ENCODE measurements at regions not wholly inside any gene's neighbourhood (a gene's known extent, or its start where the extent isn't known, plus 50 kb on each side); places are given as distances from the start of the nearest gene placed in this dataset.

DNA sequence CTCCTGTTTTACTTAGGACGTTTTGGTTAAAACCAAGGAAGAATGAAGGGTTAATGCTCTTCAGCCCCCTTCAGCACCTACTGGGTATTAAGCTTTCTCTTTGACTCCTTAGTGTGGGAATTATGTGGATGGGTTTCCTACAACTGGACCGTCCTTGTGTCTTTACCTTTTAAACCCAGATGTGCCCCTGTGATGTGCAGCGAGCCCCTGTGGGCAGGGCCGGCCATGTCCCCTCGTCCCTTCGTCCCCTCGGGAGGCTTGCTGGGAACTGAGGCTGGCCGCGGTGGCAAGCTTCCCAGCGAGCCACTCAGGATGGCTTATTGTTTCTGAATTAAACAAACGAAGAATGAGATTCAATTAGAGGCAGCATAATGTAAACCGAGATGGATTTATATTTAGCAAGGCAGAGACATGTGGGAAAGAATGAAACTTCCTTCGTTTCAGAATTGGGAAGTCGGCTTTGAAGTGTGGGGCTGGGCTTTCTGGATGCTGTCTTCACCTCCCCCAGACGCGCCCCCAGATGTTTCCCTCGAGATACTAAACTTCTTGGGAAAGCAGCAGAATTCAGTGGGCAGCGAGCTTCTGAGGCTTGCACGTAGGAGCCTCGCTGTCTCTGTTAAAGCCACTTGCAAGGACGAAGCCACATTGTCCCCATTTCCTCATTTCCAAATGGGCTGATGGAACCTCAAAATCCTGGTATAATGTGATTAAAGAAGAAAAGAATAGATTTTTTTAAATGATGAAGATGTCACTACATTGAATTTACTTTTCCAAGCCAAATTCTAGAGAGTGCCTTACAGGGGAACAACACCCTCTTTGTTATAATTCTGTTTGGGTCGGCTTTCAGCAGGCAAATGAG, 146.0 kb downstream of the VAPA start:
- no peak for DNase-seq

DNA sequence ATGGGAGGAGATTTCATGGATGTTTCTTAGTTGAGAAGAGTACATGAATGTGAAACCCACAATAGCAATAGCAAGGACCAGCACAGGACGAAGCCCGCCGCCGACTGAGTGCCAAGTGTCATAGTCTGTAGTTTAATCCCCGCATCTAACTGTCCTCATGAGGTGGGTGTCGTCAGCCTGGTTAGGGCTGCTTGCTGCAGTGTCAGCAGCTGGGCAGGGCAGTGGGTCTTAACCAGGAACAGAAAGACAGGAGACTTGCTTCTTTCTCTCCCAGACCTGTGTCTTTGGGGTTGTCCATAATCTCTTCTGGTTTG, 146.6 kb downstream of the VAPA start:
- no peak for DNase-seq

DNA sequence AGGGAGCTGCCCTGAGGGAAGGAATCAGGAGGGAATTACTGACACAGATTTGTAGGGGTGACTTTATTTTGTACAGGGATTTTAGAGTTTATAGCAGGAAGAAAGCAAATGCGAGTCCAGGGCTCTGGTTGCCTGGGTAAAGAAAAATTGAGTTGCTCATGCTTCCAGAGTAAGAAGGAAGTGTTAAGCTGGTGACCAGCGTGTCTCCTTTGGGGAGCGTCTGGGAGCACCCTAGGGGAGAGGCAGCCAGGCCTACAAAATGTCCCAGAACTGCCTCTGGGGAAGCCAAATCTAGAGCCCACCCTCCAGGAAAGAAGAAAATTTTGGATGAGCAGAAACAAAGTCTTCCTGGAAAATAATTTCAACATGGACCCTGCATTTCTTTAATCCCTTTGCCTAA, 147.0 kb downstream of the VAPA start:
- no peak for DNase-seq

DNA sequence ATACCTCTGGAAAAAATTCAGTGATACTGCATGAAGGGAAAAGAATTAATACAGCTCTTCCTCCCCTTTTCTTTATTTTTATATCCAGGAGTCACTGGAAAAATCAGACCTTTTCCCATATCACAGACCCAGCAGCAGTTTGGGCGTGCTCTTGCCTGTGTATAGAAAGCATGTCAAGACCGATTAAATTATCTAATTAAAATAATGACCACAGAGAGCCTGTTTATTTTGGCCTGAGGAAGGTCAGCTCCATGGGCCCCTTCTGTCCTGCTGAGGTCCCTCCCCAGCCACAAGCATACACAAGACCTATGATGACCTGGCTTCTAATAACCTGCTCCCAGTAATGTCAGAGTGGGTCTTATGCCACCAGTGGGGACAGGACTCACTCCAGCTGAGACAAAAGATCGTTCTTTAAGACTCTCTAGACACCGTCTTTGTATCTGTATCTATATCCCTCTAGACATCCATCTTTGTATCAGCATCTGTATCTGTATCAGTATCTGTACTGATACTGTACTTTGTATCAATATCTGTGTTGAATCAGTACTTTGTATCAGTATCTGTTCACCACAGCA, 147.8 kb downstream of the VAPA start:
- no peak for DNase-seq

DNA sequence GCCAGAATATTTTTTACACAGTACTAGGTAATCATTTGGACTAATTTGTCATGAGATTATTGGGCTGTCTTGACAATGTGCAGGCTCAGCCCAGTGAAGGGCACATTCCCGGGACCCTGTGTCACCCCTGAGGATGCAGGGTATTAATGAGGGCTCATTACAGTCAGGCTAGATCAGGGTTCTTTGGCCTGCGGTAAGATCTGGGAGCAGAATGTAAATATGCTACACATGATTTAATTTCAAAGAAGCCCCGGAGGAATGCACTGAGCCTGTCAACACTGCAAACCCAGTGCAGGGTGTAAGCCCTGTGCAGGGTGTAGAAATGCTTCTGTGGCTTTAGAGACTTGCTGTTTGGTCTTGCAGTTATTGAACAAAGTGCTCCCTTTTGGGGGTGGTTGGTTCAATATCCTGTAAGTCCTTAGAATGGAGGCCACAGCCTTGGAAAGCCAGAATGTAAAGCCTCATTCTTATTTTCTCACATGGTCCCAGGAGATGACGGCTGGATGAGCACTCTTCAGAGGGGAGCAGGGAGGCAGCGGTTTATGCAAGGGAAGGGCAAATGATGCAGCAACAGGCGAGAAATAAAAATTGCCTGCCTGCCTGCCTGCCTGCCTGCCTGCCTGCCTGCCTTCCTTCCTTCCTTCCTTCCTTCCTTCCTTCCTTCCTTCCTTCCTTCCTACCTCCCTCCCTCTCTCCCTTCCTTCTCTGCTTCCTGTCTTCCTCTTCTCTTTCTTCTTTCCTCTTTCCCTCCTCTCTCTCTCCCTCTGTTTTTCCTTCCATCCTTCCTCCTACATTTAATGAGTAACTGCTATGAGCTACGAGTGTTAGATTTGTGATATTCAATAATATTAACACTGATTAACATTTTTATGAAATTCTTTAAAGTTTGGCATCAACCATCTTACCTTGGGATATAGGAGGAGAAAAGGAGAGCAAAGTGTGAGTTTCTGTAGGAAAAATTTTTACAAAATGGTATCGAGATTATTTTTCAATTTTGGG, 148.8 kb downstream of the VAPA start:
- no peak for DNase-seq

DNA sequence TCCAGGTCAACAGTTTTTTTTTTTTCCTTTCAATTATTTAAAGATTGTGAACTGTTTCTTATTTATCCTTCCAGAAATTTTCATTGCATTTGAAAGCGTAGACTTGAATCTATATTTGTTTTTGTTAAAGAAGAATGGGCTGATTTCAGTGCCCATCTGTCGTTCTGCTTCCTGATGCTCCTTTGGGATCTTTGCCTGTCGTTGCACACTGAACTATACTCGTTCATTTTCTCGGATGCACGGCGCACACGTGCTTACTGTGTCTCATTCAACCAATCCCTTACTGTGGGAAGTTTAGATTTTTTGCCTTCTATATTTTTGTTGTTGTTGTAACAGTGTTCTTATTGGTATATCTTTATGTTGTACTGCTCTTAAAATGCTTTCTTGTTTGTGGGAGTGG, 149.7 kb downstream of the VAPA start:
- no peak for DNase-seq

DNA sequence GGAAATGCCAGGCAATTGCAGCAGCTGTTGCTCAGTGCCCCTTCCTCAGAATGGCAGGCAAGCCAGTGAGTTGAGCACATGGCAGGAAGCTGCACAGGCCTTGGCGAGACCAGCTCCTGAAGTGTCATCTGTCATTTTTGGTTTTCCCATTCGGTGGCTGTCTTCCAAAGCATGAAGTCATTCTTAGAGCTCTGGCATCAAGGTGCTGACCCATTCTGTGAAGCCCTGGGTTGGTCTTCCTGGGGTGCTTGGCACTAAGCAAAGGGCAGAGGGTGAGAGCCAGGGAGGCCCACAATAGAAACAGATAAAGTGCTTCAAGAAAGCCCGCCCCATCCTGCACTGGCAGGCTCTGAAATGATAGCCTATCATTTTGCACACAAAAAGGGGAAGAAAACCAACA, 150.5 kb downstream of the VAPA start:
- DNase-seq, result no peak

DNA sequence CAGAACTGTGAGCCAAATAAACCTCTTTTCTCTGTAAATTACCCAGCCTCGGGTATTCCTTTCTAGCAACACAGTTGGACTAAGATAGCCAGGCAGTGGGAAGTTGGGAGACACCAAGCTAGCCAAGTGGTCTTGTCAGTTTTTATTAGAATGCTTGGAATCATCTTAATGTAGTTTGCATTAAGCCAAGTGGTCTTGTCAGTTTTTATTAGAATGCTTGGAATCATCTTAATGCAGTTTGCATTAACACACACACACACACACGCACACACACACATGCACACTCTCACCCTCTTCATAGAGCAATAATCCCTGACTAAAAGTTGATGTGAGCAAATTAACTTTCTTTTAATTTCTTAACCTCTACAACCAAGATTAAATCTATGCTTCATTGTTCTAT, 151.5 kb downstream of the VAPA start:
- DNase-seq, result no peak

DNA sequence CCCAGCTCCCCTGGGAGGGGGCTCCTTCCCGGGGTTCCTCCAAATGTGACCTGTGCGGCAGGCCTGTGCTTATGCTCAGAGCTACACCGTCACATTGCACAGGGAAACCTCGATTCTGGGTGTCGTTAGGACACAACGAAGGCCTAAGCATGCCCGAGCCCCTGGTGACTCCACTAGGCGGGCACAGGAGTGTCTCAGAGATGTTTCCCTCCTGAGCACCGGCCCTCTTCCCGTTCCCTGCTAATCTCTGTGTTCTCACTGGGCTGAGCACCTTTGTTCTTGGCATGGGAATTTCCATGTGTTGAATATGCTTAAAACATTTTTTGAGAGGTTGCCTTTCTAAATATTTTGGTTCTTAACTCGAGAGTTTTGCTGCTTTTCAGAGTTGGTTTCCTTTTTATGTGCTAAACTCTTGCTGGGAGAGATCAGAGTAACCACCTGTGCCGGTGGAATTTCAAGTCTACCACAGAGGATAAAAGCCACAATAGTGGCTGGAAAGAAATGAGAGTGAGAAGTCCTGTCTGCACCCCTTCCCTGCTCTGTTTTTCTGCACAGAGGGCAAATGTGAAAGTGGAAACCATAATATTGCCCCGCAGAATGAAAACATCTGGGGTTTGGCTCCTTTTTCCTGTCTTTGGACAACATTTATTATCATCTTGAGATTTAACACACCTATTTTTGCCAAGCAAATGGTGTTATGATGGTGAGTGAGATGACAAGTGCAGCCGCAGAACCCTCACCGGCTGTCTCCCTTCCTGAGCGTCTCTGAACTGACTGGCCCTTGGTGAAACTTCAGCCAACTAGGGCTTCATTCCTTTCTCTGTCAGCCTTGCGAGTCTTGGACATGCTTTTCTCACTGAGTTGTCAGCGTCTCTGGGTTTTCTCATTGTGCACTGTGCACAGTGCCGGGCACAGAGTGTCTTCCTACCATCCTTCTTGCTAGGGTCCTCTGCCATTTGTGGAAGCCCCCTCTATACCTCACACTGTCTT, 154.1 kb downstream of the VAPA start:
- no peak for DNase-seq

DNA sequence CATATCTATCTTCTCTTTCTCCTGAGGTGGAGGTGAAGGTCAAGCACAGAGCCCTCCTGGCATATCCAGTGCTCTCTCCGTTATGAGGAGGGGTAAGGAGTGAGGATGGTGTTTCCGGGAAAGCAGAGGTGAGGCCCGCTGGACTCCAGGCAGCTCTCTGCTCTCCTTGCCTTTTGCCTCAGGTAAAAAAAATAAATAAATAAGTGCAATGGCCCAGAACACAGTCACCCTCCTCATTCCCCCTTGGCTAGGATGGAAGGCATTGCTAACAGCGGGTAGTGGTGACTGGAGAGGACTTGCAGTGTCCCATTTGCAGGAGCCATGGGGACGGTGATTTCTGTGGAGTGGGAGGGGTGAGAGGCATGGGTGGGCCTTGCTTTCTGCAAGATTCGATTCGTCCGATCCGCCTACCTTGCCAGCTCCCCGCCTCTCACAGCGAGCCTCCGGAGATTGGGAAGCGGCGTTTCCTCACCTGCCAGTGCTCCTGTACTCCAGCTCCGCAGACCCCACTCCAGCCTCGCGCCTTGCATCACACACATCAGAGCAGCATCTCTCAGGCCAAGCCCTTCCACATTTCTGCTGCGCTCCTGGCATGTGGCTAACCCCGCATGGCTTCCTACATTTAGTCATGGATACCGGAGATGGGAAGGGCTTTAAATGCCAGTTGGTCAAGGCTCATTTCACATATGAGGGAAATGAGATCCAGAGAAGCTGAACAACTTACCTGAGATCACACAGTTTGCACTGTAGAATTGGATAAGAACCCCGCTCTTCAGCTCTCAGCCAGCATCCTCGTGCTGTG, 155.2 kb downstream of the VAPA start:
- DNase-seq, result no peak

DNA sequence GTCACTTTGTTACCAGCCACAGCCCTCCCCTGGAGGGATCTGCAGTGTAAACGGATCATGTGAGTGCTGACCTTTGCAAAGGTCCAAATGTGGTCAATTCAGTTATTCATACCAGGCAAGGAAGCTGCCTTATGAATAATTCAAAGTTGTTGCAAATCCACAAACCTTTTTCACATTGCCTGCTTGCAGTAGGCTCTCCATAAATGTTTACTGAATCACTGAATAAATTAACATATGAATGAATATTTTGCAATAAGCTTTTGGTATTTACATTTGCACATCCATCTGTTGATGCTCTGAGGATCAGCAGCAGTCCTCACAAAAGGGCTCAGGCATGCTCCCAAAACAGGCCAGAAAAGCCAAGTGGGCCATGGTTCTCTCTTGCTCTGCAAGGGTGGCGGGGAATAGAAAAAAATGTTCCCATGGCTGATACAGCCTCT, 156.8 kb downstream of the VAPA start:
- no peak for DNase-seq

DNA sequence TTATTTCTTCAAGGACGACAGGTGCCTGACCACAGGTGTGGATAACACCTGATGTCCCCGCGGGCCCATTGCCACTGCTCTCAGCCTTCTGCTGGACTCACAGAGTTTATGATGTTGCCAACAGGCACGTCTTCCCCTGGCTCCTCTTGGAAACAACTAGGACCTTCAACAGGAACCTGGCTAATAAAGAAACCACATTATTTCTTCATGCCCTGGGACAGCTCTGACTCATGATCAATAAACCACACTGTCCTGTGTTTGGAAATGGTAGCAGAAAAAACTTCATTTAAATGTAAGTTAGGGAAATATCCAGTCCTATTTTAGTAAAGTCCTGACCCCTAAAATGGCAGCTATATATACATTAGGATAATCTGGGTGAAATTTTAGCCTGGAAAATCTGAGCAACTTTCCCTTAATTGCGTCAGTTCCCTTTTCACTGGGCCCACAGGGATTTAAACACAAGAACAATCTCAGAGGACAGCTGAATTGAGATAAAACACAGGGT, 158.9 kb downstream of the VAPA start:
- no peak for DNase-seq

DNA sequence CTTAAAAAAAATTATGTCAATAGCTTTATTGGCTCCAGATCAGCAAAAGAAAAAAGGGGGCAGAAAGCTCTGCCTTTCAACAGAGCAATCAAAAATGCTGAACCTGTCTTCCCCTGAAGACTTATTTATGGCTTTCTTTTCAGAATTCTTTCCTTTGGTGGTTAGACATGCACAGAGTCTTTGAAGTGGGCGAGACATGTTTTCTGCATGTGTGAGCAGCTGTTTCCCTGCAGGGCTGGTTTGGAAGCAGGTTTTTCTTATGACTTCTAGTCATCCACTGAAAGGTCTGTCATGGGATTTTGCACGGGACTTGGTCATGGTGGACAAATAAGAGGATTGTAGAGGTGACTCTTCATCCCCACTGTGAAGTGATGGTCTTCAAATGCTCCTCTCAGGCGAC, 160.3 kb downstream of the VAPA start:
- DNase-seq, result no peak

DNA sequence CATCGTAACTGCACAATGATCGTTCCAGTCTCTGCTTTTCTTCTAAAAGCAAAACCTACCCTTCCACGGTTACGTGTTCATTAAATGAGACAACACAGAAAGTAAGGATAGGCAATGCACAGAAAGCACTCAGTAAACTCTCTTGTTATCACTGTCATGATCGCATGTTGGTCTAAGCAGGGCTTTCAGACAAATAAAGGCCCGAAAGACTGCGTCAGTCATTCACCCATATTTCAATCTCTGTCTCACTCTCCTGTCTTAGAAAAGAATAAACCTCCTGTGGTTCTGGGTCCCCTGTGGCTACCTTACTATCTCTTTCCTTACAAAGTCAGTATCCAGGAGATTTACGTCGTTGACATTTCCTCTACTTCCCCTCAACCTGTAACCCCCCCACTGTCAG, 160.9 kb downstream of the VAPA start:
- DNase-seq, result no peak

DNA sequence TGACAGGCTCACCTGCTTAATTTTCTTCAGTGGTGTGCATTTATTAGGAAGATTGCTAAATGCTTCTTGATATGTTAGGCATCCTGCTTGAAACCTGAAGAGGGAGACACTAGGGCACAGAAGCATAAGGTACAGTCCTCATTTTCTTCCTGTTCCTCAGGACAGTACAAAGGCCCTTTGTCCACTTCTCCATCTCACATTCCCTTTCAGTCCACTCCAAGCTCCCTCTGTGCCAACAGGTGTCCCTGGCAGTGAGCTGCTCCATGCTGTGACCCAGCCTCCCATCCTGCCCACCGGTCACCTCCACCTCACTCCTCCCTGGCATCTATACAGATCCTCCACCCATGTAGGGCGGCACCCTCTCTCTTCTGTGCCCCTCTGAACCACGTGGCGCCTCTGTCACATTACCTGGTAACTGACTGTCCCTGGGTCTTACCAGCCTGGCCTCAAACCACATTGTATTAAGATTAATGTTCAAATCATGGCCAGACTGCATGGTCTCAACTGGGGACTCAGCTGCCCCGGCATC, 162.8 kb downstream of the VAPA start:
- no peak for DNase-seq

DNA sequence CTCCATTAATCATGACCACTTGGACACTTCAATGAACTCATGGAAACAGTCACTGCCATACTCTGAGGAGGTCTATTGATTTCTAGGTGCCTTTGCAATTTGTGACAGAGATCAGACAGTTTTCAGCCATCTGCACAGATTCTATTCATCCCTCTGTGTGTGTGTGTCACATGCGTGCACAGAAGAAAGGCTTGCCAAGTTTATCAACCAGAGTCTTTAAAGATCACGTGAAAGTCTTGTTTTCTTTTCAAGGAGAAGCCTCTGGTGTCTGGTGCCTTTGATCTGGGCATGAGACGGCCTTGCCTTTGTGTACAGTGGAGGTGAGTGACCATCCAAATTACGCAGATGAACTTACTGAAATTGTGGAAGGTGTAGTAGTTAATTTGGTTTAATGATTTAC, 164.2 kb downstream of the VAPA start:
- DNase-seq, result no peak

DNA sequence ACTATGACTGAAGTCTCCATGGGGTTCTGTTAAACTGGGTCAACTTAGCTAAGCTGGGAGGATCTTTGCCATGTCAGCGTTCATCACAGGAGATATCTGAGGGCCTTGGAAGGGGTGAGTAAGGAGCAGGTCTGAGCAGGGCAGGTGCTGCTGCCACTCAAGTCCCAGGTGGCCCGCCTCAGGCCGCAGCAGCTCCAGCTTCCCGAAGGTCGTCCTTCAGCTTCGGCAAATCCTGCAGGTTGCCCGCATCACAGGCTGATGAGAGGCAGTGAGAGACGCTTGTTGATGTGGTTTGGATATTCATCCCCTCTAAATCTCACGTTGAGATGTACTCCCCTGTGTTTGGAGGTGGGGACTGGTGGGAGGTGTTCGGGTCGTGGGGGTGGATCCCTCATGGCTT, 166.6 kb downstream of the VAPA start:
- DNase-seq, result no peak

DNA sequence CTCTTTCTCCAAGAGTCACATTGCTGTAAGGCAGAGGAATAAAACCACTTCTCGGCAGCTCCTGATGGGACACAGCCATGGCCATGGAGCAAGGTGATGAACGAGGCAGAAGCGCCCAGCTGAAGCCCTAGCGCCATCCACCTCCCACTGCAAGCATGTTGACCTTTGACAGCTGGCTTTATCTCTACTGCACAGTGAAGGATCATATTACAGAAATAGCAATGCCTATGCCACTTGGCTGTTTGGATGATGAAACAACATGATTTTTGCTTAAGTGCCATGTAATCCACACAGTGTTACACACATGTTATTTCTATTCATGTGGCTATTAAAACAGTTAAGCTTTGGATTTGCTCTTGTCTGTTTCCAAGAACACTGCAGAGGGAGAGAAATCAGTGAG, 167.7 kb downstream of the VAPA start:
- no peak for DNase-seq

DNA sequence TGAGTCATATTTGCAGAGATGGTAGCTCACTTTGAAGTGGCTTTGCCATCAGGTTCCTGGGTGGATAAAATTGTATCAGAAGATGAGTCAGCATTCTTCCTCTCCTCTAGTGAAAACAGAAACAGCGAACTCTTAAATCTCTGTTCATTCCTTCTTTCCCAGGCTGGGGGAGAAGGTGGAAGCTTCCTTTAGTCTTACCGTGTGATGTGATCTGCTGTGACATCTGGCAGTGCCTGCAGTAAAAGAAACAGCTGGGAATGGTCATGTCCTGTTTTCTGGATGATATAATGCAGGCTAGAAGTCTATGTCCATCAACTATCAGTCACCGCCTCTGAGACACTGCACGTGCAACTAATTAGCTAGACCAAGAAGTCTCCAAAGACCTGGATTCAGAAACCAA, 171.6 kb downstream of the VAPA start:
- DNase-seq, result no peak

DNA sequence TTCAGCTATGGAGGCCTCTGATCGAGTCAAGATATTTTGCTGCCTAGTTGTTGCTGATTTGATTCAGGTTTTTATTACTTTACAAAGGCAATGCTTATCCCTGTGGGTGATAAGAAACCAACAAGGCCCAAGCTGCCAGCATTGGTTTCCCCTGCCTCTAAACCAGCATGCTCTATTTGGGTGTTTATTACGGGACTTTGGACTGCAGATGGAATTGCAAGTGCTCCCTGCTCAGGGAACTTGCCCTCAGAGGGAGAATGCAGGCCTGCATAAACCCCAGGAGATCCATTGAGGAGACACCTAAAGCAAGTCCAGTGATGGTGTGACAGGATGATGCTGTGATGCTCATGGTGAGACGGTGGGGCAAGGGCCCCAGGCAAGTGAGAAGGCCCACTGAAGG, 172.1 kb downstream of the VAPA start:
- no peak for DNase-seq

Measured in CD4-positive, alpha-beta T cell treated with Interferon alpha-2 for 1 hour (primary cell).